COLO668 (cell line): ENCODE measurements at regions not wholly inside any gene's neighbourhood (a gene's known extent, or its start where the extent isn't known, plus 50 kb on each side); places are given as distances from the start of the nearest gene placed in this dataset.
"Not testable (repeated sequence)": the region's sequence is repeated elsewhere in the genome, so short reads cannot be mapped to it uniquely, and the experiment has no call there.

ENCODE experiments used
- DNase-seq: peaks from one replicate; lab custom pipeline; 2025; ENCODE audit not compliant: unreplicated experiment; lab: John Stamatoyannopoulos, UW

GRCh38 chr4:100042235-100042634 lies 92.2 kb upstream of the H2AZ1 start:
- no peak for DNase-seq

- no peak for DNase-seq
These were observed 91.6 kb upstream of the H2AZ1 start for GRCh38 chr4:100041646-100042045.

GRCh38 chr4:100034023-100034664 lies 84.1 kb upstream of the H2AZ1 start:
- DNase-seq: no peak

- DNase-seq: no peak
These were observed 76.0 kb upstream of the H2AZ1 start for GRCh38 chr4:100026066-100026465.

DNA sequence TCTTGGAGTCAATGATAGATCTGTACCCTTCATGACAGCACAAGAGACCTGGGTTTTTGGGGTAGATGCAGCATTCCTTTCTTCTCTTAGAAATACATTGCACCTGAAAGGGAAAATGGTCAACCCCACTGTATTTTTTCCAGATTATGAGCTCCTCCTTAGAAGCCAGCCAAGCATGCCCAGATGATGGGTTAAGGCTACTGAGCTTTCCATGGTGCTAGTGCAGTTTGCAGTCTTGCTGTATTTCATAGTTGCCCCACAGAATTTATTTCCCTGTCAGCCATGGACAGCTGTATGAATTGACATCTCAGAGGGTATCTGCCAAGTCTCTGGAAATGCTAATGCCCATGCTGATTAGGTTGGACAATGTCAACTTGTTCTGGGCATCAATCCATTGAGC lies 73.7 kb upstream of the H2AZ1 start:
- DNase-seq: no peak

GRCh38 chr4:100022792-100023222 lies 72.7 kb upstream of the H2AZ1 start:
- no peak for DNase-seq

DNA sequence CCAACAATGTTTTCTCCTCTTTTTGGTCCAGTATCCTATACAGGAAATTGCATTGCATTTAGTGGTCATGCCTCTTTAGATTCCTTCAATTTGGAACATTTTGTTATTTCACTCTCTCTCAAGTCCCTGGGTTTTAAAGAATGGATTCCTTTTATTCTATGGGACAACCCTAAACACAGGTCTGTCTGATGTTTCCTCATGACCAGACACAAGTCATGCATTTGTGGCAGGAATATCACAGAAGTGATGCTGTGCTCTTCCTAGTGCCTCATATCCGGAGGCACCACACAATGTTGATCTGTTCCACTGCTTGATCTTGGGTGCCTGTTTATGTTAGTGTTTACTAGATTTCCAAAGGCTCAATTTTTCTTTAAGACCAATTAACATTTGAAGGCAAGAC lies 69.7 kb upstream of the H2AZ1 start:
- DNase-seq: no peak

DNA sequence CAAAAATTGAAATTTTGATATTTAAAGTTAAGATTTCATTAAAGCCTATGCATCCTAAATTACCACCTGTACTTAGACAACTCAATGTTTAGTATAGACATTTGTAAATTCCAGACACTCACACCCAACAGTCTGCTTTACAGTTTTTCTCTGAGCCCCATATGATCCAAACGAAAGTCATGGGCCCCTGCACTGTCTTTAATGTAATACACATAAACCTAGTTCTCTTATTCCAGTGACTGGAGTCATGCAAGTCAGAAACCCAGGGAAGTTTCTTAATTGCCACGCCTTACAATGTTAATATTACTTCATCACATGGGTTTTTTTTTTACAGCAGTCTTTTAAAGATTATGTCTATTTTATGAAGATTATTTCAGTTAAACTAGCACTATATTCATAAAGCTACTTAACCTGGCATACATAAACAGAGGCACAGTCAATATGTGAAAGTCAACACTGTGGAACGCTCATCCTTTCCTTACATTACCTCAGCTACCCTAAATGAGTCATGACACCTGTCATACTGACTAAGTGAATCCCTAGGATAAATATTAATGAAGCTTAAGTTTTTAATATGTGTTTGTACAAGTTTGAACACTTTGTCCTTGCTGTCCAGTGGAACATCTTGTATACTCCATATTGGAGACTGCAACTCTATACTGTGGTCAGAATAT lies 67.7 kb upstream of the H2AZ1 start:
- DNase-seq: no peak

DNA sequence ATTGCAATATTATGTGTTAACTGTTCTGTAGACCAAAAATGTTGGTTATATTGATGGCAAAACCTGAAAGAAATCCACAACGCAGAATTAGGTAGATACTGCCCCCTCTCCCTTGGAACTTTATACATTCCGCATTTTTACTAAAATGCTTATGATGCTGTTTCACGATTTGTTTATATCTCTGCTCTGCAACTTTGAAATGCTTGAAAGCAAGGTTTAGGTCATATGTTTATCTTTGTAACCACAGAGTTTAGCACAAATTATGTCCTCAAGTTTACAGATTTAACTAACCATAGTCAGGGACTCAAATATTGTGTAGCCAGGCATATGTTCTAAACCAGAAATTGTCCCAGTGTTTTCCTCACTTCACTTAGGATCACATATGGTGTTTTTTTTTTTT lies 66.1 kb upstream of the H2AZ1 start:
- no peak for DNase-seq

DNA sequence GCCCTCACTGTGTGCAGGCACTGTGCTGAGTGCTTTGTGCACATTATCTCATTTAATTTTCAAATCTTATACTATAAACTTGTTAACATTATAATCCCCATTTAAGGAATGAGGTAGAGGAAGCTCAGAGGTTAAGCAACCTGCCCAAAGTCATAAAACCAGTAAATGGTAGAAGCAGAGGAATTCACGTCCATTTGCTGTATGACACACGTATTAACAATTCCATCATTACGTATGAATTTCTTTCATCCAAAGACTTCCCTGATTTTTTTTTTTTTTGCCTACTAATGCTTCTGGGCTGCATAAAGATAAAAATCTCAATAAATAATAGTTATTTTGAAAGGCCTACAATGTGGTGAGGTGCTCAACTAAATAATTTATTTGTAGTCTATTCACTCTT lies 64.5 kb upstream of the H2AZ1 start:
- DNase-seq: no peak

DNA sequence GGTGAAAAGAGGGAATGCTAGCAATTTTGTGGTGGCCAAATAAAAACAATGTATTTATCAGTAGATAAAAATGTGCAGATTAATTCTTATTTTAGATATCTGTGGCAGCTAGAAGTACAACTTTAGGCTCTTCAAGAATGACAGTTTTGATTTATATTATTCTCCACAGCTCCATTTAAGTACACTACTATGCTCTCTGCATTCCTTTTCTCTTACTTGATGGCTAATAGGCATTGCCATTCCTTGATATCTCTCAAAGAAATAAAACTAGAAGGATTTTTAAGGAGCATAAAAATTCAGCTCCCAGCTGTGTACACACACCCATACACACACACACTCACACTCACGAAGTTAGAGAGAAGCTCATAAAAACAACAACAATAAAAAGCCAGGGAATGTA lies 59.4 kb upstream of the H2AZ1 start:
- DNase-seq: no peak

DNA sequence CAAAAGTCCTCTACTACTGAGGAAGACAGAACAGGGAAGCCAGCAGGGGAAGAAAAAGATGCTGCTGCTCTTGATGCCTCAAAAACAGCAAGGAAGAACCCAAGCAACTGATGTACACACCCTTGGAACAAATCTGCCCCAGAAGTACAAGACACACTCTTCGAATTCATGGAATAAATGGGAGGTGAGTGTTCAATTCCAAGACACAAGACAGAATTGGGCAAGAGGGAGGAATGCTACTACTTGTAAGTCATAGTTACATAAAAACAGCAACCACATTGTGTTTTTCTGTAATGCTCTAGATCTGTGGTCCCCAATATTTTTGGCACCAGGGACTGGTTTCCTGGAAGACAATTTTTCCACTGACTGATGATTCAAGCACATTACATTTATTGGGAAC lies 58.0 kb upstream of the H2AZ1 start:
- no peak for DNase-seq

- DNase-seq: not testable (repeated sequence)
These were observed 56.1 kb upstream of the H2AZ1 start for GRCh38 chr4:100006161-100006560.
